HCT116 (cell line): ENCODE measurements at regions not wholly inside any gene's neighbourhood (a gene's known extent, or its start where the extent isn't known, plus 50 kb on each side); places are given as distances from the start of the nearest gene placed in this dataset.

Experiments
- ATAC-seq: fragments of 200-7000 bp; cut with Tn5 transposase; 2 replicates; pipeline ENCODE4 v1.9.1; 2020; ENCODE audit warnings: mild to moderate bottlenecking, moderate library complexity
- BruUV-seq: library from RNA; stranded (reverse); fragments of 400-500 nt; replicated peaks from 2 replicates; lab custom pipeline; 2021; lab: Mats Ljungman, UMichigan
- CTCF ChIA-PET: fragments of 300-600 bp; sonication (Branson Sonifier 250); formaldehyde crosslinking; loops from one replicate; lab custom pipeline; 2021; ENCODE audit warnings: antibody characterized with exemption; lab: Charles Lee
- POLR2A ChIA-PET: fragments of 300-600, 350-600 bp; sonication (Branson Sonifier 250); formaldehyde crosslinking; loops from one replicate; lab custom pipeline; 2021; ENCODE audit warnings: antibody characterized with exemption; lab: Charles Lee
- RAD21 ChIA-PET, 2 experiments: fragments of 300-600 bp; sonication (Branson Sonifier 250); formaldehyde crosslinking; loops; one replicate each; lab custom pipeline; 2023; ENCODE audit warnings: low total read pairs in 2 of 2; ENCODE audit not compliant: uncharacterized antibody in 2 of 2, unreplicated experiment in 2 of 2, low non-redundant PET in 1 of 2; lab: Charles Lee
- DNase-seq: peaks from one replicate; pipeline ENCODE4 v3.0.0-alpha.2; 2010; ENCODE audit warnings: low read depth, low spot score
- H2AFZ ChIP-seq: fragments of 200-600 bp; shearing (Covaris generic), sonication (generic); 2 replicates; pipeline ENCODE4 v1.6.1; 2017; ENCODE audit warnings: low read depth, mixed run types, mixed read lengths, antibody characterized with exemption, low read length; ENCODE audit not compliant: poor library complexity, severe bottlenecking
- H3K27ac ChIP-seq: 2 replicates; pipeline ENCODE4 v1.5.1; 2012; ENCODE audit warnings: low read depth, low read length
- H3K27me3 ChIP-seq: fragments of 200-600 bp; sonication (generic); 2 replicates; pipeline ENCODE4 v1.6.1; 2016; ENCODE audit warnings: mixed run types, low read length, mixed read lengths; ENCODE audit not compliant: insufficient read depth
- H3K36me3 ChIP-seq, 2 experiments: fragments of 200-500 bp in 1 of 2; fragments of 200-600 bp in 1 of 2; sonication (Bioruptor generic) in 1 of 2; sonication (generic) in 1 of 2; 2 replicates each; pipeline versions ENCODE4 v1.5.1 to v1.6.1; 2014 to 2016; ENCODE audit warnings: low read length in 2 of 2, inconsistent platforms in 1 of 2, mixed read lengths in 1 of 2, mixed run types in 1 of 2; ENCODE audit not compliant: insufficient read depth in 2 of 2, control insufficient read depth in 1 of 2
- H3K4me1 ChIP-seq, 2 experiments: fragments of 200-600 bp in 1 of 2; sonication (generic) in 1 of 2; 2 replicates each; pipeline versions ENCODE4 v1.5.1 to v1.6.1; 2012 to 2017; ENCODE audit warnings: low read length in 2 of 2, inconsistent platforms in 1 of 2, mild to moderate bottlenecking in 1 of 2, mixed read lengths in 1 of 2, mixed run types in 1 of 2, moderate library complexity in 1 of 2; ENCODE audit not compliant: insufficient read depth in 2 of 2, control insufficient read depth in 1 of 2
- H3K4me2 ChIP-seq: fragments of 200-600 bp; sonication (generic); 2 replicates; pipeline ENCODE4 v1.6.1; 2017; ENCODE audit warnings: mixed run types, low read length, mixed read lengths
- H3K4me3 ChIP-seq, 2 experiments: fragments of 200-600 bp in 1 of 2; sonication (generic) in 1 of 2; replicated peaks in 1 of 2; 2 replicates each; pipeline ENCODE4 v1.5.1; 2011 to 2016; ENCODE audit warnings: low read length in 2 of 2, control low read depth in 1 of 2, low read depth in 1 of 2, mild to moderate bottlenecking in 1 of 2, mixed read lengths in 1 of 2, mixed run types in 1 of 2
- H3K79me2 ChIP-seq: fragments of 200-600 bp; sonication (generic); 2 replicates; pipeline ENCODE4 v1.6.1; 2017; ENCODE audit warnings: mild to moderate bottlenecking, mixed run types, low read length, moderate library complexity, mixed read lengths; ENCODE audit not compliant: insufficient read depth
- H3K9ac ChIP-seq: fragments of 200-600 bp; sonication (generic); 2 replicates; pipeline ENCODE4 v1.6.1; 2016; ENCODE audit warnings: low read length, mixed read lengths
- H3K9me2 ChIP-seq: fragments of 200-600 bp; sonication (generic), shearing (Covaris generic); 2 replicates; pipeline ENCODE4 v1.6.1; 2017; ENCODE audit warnings: mixed run types, mild to moderate bottlenecking, moderate library complexity; ENCODE audit not compliant: insufficient read depth
- H3K9me3 ChIP-seq, 2 experiments: fragments of 200-500 bp in 1 of 2; fragments of 200-600 bp in 1 of 2; sonication (Bioruptor generic) in 1 of 2; sonication (generic) in 1 of 2; 2 replicates each; pipeline ENCODE4 v1.6.1; 2014 to 2017; ENCODE audit warnings: low read length in 2 of 2, mixed read lengths in 2 of 2, inconsistent platforms in 1 of 2, low read depth in 1 of 2, mild to moderate bottlenecking in 1 of 2, mixed run types in 1 of 2, moderate library complexity in 1 of 2; ENCODE audit not compliant: control insufficient read depth in 1 of 2, insufficient read depth in 1 of 2
- H4K20me1 ChIP-seq: fragments of 200-600 bp; sonication (generic), shearing (Covaris generic); 2 replicates; pipeline ENCODE4 v1.6.1; 2017; ENCODE audit warnings: mixed run types, mild to moderate bottlenecking, moderate library complexity; ENCODE audit not compliant: insufficient read depth
- CBX3 ChIP-seq: IDR thresholded peaks from 2 replicates; pipeline ENCODE4 v1.6.1; 2012; ENCODE audit warnings: low read depth
- ELF1 ChIP-seq: IDR thresholded peaks from 2 replicates; pipeline ENCODE4 v1.6.1; 2012; ENCODE audit warnings: low read depth, borderline replicate concordance
- EZH2phosphoT487 ChIP-seq: fragments of 200-600 bp; IDR thresholded peaks from 2 replicates; pipeline ENCODE4 v1.6.1; 2018; ENCODE audit warnings: antibody characterized with exemption, borderline replicate concordance
- FOSL1 ChIP-seq: IDR thresholded peaks from 2 replicates; pipeline ENCODE4 v1.6.1; 2012; ENCODE audit warnings: low read depth
- JUND ChIP-seq: IDR thresholded peaks from 2 replicates; pipeline ENCODE4 v1.6.1; 2012
- MAX ChIP-seq: IDR thresholded peaks from 2 replicates; pipeline ENCODE4 v1.6.1; 2012
- POLR2A ChIP-seq: IDR thresholded peaks from 2 replicates; pipeline ENCODE4 v1.7.0; 2011; ENCODE audit warnings: borderline replicate concordance; ENCODE audit not compliant: insufficient read depth, insufficient read length; ENCODE audit errors: extremely low read depth
- POLR2AphosphoS5 ChIP-seq: IDR thresholded peaks from 2 replicates; pipeline ENCODE4 v1.6.1; 2011; ENCODE audit warnings: mild to moderate bottlenecking, low read depth, low read length, moderate library complexity
- SIN3A ChIP-seq: IDR thresholded peaks from 2 replicates; pipeline ENCODE4 v1.6.1; 2012; ENCODE audit warnings: low read depth
- TCF7L2 ChIP-seq: IDR thresholded peaks from 2 replicates; pipeline ENCODE4 v1.7.0; 2011; ENCODE audit warnings: borderline replicate concordance, inconsistent platforms; ENCODE audit not compliant: insufficient read depth, insufficient read length; ENCODE audit errors: extremely low read depth
- YY1 ChIP-seq: IDR thresholded peaks from 2 replicates; pipeline ENCODE4 v1.6.1; 2011; ENCODE audit warnings: low read length, low read depth, moderate library complexity, mild to moderate bottlenecking; ENCODE audit not compliant: insufficient replicate concordance; ENCODE audit errors: extremely low read depth
- ZFX ChIP-seq: fragments of 450-650 bp; IDR thresholded peaks from 2 replicates; pipeline ENCODE4 v1.6.1; 2017
- intact Hi-C: fragments of 100-400 bp; cut with micrococcal nuclease; formaldehyde crosslinking; loops from 2 replicates; pipeline ENCODE4 v1.10.0; 2022
- TF ChIP-seq, protein P1 (sequence below): IDR thresholded peaks from 2 replicates; pipeline ENCODE4 v1.6.1; 2012; ENCODE audit warnings: low read depth

DNA sequence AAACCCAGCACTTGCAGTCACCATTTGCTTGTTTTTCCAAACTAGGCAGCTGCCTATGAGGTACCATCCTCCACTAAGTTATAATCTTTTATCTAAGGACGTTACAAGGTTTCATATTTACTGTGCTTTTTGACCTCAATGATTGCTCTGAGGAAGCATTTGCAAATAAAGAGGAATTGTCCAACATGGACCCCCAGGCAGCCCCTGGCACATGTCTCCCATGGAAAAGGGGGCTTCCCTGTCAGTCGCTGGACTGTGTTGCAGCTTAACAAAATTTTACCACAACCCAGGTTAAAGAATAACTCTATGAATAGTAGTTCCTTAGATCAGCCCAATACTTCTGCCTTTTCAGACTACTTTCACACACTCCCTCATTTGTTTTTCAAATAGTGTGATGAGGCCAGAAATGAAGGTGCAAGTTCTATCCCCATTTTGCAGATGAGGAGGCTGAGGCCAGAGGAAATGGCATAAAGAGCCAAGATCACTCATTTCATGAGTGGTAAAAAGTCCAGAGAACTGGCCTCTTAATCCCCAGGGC is 52.8 kb upstream of the ZPBP start:
- Histone ChIP-seq H4K20me1 (no peaks in the 10 kb centered on the region), H3K9ac (no peak overlapping the region), H3K9me3 (no peaks in the 10 kb centered on the region), H3K4me1 (no peaks in the 10 kb centered on the region), H3K36me3 (no peaks in the 10 kb centered on the region), H3K27ac (no peak overlapping the region), H3K9me2 (no peaks in the 10 kb centered on the region), H3K79me2 (no peaks in the 10 kb centered on the region), H3K4me2 (no peak overlapping the region), H2AFZ (no peak overlapping the region), H3K27me3 (no peaks in the 10 kb centered on the region), H3K4me3 (no peak overlapping the region)
- intact Hi-C loops: no loop called here
- ChIA-PET RAD21 (no interaction called here), POLR2A (no interaction called here), CTCF (no interaction called here)
- TF ChIP-seq CBX3 (no peak), TCF7L2 (no peak), ZFX (no peak), JUND (no peak), SIN3A (no peak), EZH2phosphoT487 (no peak), MAX (no peak), YY1 (no peak), POLR2A (no peak)
- no peak for DNase-seq
- no peak for ATAC-seq
- no TSS peak for BruUV-seq

DNA sequence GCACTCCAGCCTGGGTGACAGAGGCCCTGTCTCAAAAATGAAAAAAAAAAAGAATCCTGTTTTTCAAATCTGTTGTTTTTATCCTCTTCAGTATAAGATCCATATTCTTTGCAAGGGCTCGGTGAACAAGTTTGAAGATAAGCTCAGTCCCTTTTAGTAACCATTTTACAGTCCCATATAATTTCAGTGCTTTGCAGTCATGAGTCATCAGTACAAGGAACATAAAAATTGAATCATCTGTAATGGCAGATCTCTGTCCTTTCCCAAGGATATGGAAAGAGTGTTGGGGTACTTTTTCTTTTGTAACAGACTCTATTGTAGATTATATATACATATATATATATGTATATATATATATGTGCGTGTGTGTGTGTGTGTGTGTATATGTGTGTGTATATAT is 52.2 kb upstream of the ZPBP start:
- TF ChIP-seq SIN3A: no peak
- TF ChIP-seq, protein P1, sequence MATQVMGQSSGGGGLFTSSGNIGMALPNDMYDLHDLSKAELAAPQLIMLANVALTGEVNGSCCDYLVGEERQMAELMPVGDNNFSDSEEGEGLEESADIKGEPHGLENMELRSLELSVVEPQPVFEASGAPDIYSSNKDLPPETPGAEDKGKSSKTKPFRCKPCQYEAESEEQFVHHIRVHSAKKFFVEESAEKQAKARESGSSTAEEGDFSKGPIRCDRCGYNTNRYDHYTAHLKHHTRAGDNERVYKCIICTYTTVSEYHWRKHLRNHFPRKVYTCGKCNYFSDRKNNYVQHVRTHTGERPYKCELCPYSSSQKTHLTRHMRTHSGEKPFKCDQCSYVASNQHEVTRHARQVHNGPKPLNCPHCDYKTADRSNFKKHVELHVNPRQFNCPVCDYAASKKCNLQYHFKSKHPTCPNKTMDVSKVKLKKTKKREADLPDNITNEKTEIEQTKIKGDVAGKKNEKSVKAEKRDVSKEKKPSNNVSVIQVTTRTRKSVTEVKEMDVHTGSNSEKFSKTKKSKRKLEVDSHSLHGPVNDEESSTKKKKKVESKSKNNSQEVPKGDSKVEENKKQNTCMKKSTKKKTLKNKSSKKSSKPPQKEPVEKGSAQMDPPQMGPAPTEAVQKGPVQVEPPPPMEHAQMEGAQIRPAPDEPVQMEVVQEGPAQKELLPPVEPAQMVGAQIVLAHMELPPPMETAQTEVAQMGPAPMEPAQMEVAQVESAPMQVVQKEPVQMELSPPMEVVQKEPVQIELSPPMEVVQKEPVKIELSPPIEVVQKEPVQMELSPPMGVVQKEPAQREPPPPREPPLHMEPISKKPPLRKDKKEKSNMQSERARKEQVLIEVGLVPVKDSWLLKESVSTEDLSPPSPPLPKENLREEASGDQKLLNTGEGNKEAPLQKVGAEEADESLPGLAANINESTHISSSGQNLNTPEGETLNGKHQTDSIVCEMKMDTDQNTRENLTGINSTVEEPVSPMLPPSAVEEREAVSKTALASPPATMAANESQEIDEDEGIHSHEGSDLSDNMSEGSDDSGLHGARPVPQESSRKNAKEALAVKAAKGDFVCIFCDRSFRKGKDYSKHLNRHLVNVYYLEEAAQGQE: no peak
- TF ChIP-seq POLR2AphosphoS5: no peak
- TF ChIP-seq TCF7L2: no peak
- TF ChIP-seq ZFX: no peak
- TF ChIP-seq EZH2phosphoT487: no peak
- no peak for TF ChIP-seq MAX
- no peak for TF ChIP-seq ELF1
- no peak for TF ChIP-seq FOSL1
- no peaks in the 10 kb centered on the region for H3K79me2 ChIP-seq
- no peak overlapping the region for H3K9ac ChIP-seq
- ChIA-PET POLR2A (no interaction called here), CTCF (no interaction called here), RAD21 (no interaction called here)
- H3K9me3 ChIP-seq: no peaks in the 10 kb centered on the region
- no peaks in the 10 kb centered on the region for H3K36me3 ChIP-seq
- H3K27me3 ChIP-seq: no peaks in the 10 kb centered on the region
- H4K20me1 ChIP-seq: no peaks in the 10 kb centered on the region
- no peak overlapping the region for H3K27ac ChIP-seq
- no peaks in the 10 kb centered on the region for H3K9me2 ChIP-seq
- no TSS peak for BruUV-seq
- ATAC-seq (no peak), DNase-seq (no peak)
- no peak overlapping the region for H2AFZ ChIP-seq
- no peak overlapping the region for H3K4me2 ChIP-seq
- H3K4me3 ChIP-seq: no peak overlapping the region
- H3K4me1 ChIP-seq: no peaks in the 10 kb centered on the region
- intact Hi-C loops: no loop called here
